K562 (cell line): ENCODE measurements at regions not wholly inside any gene's neighbourhood (a gene's known extent, or its start where the extent isn't known, plus 50 kb on each side); places are given as distances from the start of the nearest gene placed in this dataset.

ENCODE experiments used
- ATAC-seq: fragments of 200-7000 bp; cut with Tn5 transposase; 3 replicates; pipeline ENCODE4 v1.9.1; 2020; ENCODE audit warnings: moderate library complexity
- BruUV-seq: library from RNA; stranded (reverse); fragments of 400-500 nt; replicated peaks from 2 replicates; lab custom pipeline; 2021; lab: Mats Ljungman, UMichigan
- CTCF ChIA-PET: fragments of 300-600 bp; formaldehyde crosslinking; extraction: SDS; loops from one replicate; lab custom pipeline; 2021; ENCODE audit warnings: low intra/inter-chr PET ratio; lab: Yijun Ruan, JAX
- POLR2A ChIA-PET: fragments of 300-600, 350-650 bp; sonication (Branson Sonifier 250); formaldehyde crosslinking; extraction: SDS; loops from one replicate; lab custom pipeline; 2021; ENCODE audit warnings: antibody characterized with exemption, inconsistent platforms; lab: Yijun Ruan, JAX
- DNase-seq, 4 experiments: peaks; one replicate each; pipeline versions ENCODE4 v3.0.0 to v3.0.0-alpha.2; 2011 to 2018; ENCODE audit warnings: low spot score in 3 of 4, mixed read lengths in 3 of 4; ENCODE audit errors: extremely low read depth in 1 of 4
- FAIRE-seq: peaks from 2 replicates; lab custom pipeline; 2011; peaks lifted over from hg19 to GRCh38; lab: Jason Lieb, UNC
- H2AFZ ChIP-seq: 2 replicates; pipeline ENCODE4 v1.6.0; 2011; ENCODE audit warnings: low read depth, low read length, control low read depth, inconsistent platforms
- H3K27ac ChIP-seq: fragments of 200-600 bp; 3 replicates; pipeline ENCODE4 v1.8.0; 2011; ENCODE audit warnings: low read depth, mild to moderate bottlenecking, control low read depth, inconsistent platforms, low read length, moderate library complexity, mixed read lengths; ENCODE audit errors: extremely low read depth
- H3K27me3 ChIP-seq, 2 experiments: fragments of 300-600 bp in 1 of 2; 2 replicates in 1 of 2; 3 replicates in 1 of 2; pipeline versions ENCODE4 v1.6.0 to v1.8.0; 2011; ENCODE audit warnings: inconsistent platforms in 2 of 2, low read length in 2 of 2, mild to moderate bottlenecking in 1 of 2, mixed read lengths in 1 of 2, moderate library complexity in 1 of 2; ENCODE audit not compliant: control insufficient read depth in 2 of 2, insufficient read depth in 2 of 2
- H3K36me3 ChIP-seq: fragments of 300-600 bp; 3 replicates; pipeline ENCODE4 v1.8.0; 2011; ENCODE audit warnings: mild to moderate bottlenecking, low read length, inconsistent platforms; ENCODE audit not compliant: control insufficient read depth, insufficient read depth
- H3K4me1 ChIP-seq, 2 experiments: fragments of 200-600 bp in 1 of 2; replicated peaks in 1 of 2; 2 replicates in 1 of 2; 3 replicates in 1 of 2; pipeline versions ENCODE4 v1.5.1 to v1.8.0; 2011; ENCODE audit warnings: inconsistent platforms in 2 of 2, low read length in 2 of 2, mild to moderate bottlenecking in 1 of 2, mixed read lengths in 1 of 2, moderate library complexity in 1 of 2; ENCODE audit not compliant: control insufficient read depth in 2 of 2, insufficient read depth in 2 of 2
- H3K4me2 ChIP-seq: 2 replicates; pipeline ENCODE4 v1.6.1; 2011; ENCODE audit warnings: low read length, control low read depth, inconsistent platforms, mixed read lengths; ENCODE audit not compliant: insufficient read depth
- H3K4me3 ChIP-seq: fragments of 200-600 bp; sonication (generic), shearing (Covaris generic); 2 replicates; pipeline ENCODE4 v1.5.1; 2016; ENCODE audit warnings: control low read depth, inconsistent platforms
- H3K79me2 ChIP-seq: fragments of 200-600 bp; 3 replicates; pipeline ENCODE4 v1.8.0; 2011; ENCODE audit warnings: low read length, inconsistent platforms; ENCODE audit not compliant: control insufficient read depth, insufficient read depth
- H3K9ac ChIP-seq, 2 experiments: 2 replicates each; pipeline versions ENCODE4 v1.6.0 to v1.6.1; 2011; ENCODE audit warnings: low read depth in 2 of 2, low read length in 2 of 2, control low read depth in 1 of 2, inconsistent platforms in 1 of 2, mild to moderate bottlenecking in 1 of 2, mixed read lengths in 1 of 2; ENCODE audit not compliant: insufficient read depth in 1 of 2
- H3K9me1 ChIP-seq: one replicate; pipeline ENCODE4 v1.6.0; 2011; ENCODE audit warnings: inconsistent platforms, mild to moderate bottlenecking, low read length, moderate library complexity; ENCODE audit not compliant: control insufficient read depth, insufficient read depth
- H3K9me3 ChIP-seq: replicated peaks from 2 replicates; pipeline ENCODE4 v1.5.1; 2011; ENCODE audit warnings: low read depth, low read length, inconsistent platforms; ENCODE audit not compliant: control insufficient read depth, insufficient read depth
- H4K20me1 ChIP-seq: replicated peaks from 2 replicates; pipeline ENCODE4 v1.6.1; 2011; ENCODE audit warnings: low read length, inconsistent platforms, mixed read lengths; ENCODE audit not compliant: control insufficient read depth, insufficient read depth
- CBX2 ChIP-seq: fragments of 200-600 bp; sonication (generic); IDR thresholded peaks from one replicate; pipeline ENCODE4 v1.6.1; 2012; ENCODE audit warnings: mild to moderate bottlenecking, low read length, inconsistent platforms; ENCODE audit not compliant: insufficient read depth, poor library complexity, severe bottlenecking
- MBD2 ChIP-seq: sonication (generic); IDR thresholded peaks from 2 replicates; pipeline ENCODE4 v1.6.1; 2016; ENCODE audit warnings: low read depth, borderline replicate concordance
- MCM3 ChIP-seq: fragments of 450-650 bp; IDR thresholded peaks from 2 replicates; pipeline ENCODE4 v1.6.1; 2016
- MXI1 ChIP-seq: IDR thresholded peaks from 2 replicates; pipeline ENCODE4 v1.6.1; 2011; ENCODE audit warnings: low read depth, mild to moderate bottlenecking, improper control_type of control experiment, low read length
- PHF8 ChIP-seq: fragments of 200-600 bp; sonication (generic); IDR thresholded peaks from 2 replicates; pipeline ENCODE4 v1.6.1; 2012; ENCODE audit warnings: mixed run types, mild to moderate bottlenecking, inconsistent platforms, low read length, moderate library complexity, borderline replicate concordance
- RFX7 ChIP-seq: fragments of 250-450 bp; sonication (Bioruptor Pico); IDR thresholded peaks from 2 replicates; pipeline ENCODE4 v1.5.1; 2021; ENCODE audit warnings: mild to moderate bottlenecking
- SIN3B ChIP-seq: fragments of 450-650 bp; IDR thresholded peaks from 2 replicates; pipeline ENCODE4 v1.6.1; 2017; ENCODE audit warnings: low read depth, mild to moderate bottlenecking, moderate library complexity
- ZNF121 ChIP-seq: sonication (generic); formaldehyde crosslinking; conservative IDR thresholded peaks from 2 replicates; pipeline ENCODE4 v1.8.0; 2022; ENCODE audit warnings: missing genetic modification reagents
- ZNF780A ChIP-seq: fragments of 250-450 bp; sonication (Bioruptor Pico); IDR thresholded peaks from 2 replicates; pipeline ENCODE4 v1.5.0; 2021; ENCODE audit warnings: mild to moderate bottlenecking
- WGBS: fragments of 100-300 bp; shearing (Covaris generic); methylation state at CpG from one replicate; pipeline ENCODE4 v1.1.6; 2016; ENCODE audit warnings: low coverage, mixed read lengths; ENCODE audit not compliant: insufficient coverage; ENCODE audit errors: missing lambda C conversion rate; 5-methylcytosine and 5-hydroxymethylcytosine counted together
- in situ Hi-C: fragments of 300-500 bp; cut with MboI; formaldehyde crosslinking; loops from 4 replicates; pipeline ENCODE4 v1.15.0; 2018; ENCODE audit warnings: inconsistent platforms, mixed read lengths
- intact Hi-C: fragments of 100-400 bp; cut with micrococcal nuclease; formaldehyde crosslinking; loops from 2 replicates; pipeline ENCODE4 v1.14.2; 2022
- TF ChIP-seq, protein P1 (sequence below): sonication (generic); formaldehyde crosslinking; IDR thresholded peaks from 2 replicates; pipeline ENCODE4 v1.5.0; 2020; ENCODE audit warnings: missing genetic modification reagents
- TF ChIP-seq, protein P2 (sequence below): fragments of 450-650 bp; formaldehyde crosslinking; conservative IDR thresholded peaks from 2 replicates; pipeline ENCODE4 v1.4.0; 2022; ENCODE audit warnings: mild to moderate bottlenecking, missing genetic modification characterization
- TF ChIP-seq, protein P3 (sequence below): fragments of 250-450 bp; sonication (Bioruptor Pico); IDR thresholded peaks from 2 replicates; pipeline ENCODE4 v1.8.0; 2021; ENCODE audit warnings: borderline replicate concordance, mild to moderate bottlenecking, moderate library complexity; ENCODE audit not compliant: poor library complexity, severe bottlenecking

DNA sequence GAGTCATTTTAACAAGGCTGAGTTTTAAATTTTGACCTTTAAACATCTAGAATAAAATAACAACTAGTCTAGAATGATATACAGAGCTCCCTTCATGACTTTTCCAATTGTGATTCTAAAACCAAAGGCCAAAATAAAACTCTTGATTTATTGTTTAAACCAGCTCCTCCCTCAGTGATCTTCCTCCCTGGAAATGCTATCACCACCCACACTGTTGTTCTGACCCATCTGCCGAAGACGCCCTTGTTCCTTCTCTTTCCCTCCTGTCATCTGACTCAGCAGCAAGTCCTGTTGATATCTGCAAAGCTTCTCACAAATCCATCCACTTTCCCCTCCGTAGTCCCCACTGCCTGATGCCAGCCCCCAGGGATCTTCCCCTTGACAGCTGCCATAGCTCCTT, 231.6 kb upstream of the DYNLRB2 start:
- DNase-seq (no peak), ATAC-seq (no peak), FAIRE-seq (no peak)
- TF ChIP-seq PHF8, result no peak
- TF ChIP-seq MCM3, result no peak
- TF ChIP-seq RFX7 (CRISPR knock-in tag), result no peak
- TF ChIP-seq, protein P1, sequence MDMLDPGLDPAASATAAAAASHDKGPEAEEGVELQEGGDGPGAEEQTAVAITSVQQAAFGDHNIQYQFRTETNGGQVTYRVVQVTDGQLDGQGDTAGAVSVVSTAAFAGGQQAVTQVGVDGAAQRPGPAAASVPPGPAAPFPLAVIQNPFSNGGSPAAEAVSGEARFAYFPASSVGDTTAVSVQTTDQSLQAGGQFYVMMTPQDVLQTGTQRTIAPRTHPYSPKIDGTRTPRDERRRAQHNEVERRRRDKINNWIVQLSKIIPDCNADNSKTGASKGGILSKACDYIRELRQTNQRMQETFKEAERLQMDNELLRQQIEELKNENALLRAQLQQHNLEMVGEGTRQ, result no peak
- no peak for TF ChIP-seq CBX2
- no peak for TF ChIP-seq ZNF780A (CRISPR knock-in tag)
- no peak for TF ChIP-seq MXI1
- TF ChIP-seq SIN3B, result no peak
- TF ChIP-seq, protein P2, sequence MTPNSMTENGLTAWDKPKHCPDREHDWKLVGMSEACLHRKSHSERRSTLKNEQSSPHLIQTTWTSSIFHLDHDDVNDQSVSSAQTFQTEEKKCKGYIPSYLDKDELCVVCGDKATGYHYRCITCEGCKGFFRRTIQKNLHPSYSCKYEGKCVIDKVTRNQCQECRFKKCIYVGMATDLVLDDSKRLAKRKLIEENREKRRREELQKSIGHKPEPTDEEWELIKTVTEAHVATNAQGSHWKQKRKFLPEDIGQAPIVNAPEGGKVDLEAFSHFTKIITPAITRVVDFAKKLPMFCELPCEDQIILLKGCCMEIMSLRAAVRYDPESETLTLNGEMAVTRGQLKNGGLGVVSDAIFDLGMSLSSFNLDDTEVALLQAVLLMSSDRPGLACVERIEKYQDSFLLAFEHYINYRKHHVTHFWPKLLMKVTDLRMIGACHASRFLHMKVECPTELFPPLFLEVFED, result no peak
- no peak for TF ChIP-seq ZNF121
- TF ChIP-seq, protein P3, sequence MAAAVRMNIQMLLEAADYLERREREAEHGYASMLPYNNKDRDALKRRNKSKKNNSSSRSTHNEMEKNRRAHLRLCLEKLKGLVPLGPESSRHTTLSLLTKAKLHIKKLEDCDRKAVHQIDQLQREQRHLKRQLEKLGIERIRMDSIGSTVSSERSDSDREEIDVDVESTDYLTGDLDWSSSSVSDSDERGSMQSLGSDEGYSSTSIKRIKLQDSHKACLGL (CRISPR knock-in tag), result no peak
- TF ChIP-seq MBD2, result no peak
- Histone ChIP-seq H3K9me3 (no peaks in the 10 kb centered on the region), H3K79me2 (no peaks in the 10 kb centered on the region), H3K4me3 (no peak overlapping the region), H2AFZ (no peak overlapping the region), H3K36me3 (no peaks in the 10 kb centered on the region), H3K9ac (no peak overlapping the region), H4K20me1 (no peaks in the 10 kb centered on the region), H3K9me1 (peaks cover 5% of the 10 kb centered on the region), H3K4me1 (no peaks in the 10 kb centered on the region), H3K27ac (no peak overlapping the region), H3K4me2 (no peak overlapping the region), H3K27me3 (no peaks in the 10 kb centered on the region; a peak in 1 of 5 replicates)
- POLR2A ChIA-PET, result no interaction called here
- in situ Hi-C loops, result no loop called here
- 7% methylated on average over 3 of the region's 3 CpGs for WGBS
- no TSS peak for BruUV-seq
- intact Hi-C loops, result no loop called here
- CTCF ChIA-PET, result no interaction called here
